SU-DHL-6 (cell line): ENCODE measurements at regions not wholly inside any gene's neighbourhood (a gene's known extent, or its start where the extent isn't known, plus 50 kb on each side); places are given as distances from the start of the nearest gene placed in this dataset.

ENCODE experiments used
- CTCF ChIP-seq: fragments of 200-600 bp; sonication (generic); IDR thresholded peaks from one replicate; pipeline ENCODE4 v1.5.1; 2017; ENCODE audit warnings: antibody characterized with exemption, mild to moderate bottlenecking, low read length, moderate library complexity; ENCODE audit not compliant: insufficient read depth, poor library complexity, severe bottlenecking
- EZH2phosphoT487 ChIP-seq: fragments of 200-600 bp; sonication (generic), shearing (Covaris generic); conservative IDR thresholded peaks from 2 replicates; pipeline ENCODE4 v1.6.1; 2018; ENCODE audit warnings: mild to moderate bottlenecking, antibody characterized with exemption, low read length, moderate library complexity, mixed read lengths

DNA sequence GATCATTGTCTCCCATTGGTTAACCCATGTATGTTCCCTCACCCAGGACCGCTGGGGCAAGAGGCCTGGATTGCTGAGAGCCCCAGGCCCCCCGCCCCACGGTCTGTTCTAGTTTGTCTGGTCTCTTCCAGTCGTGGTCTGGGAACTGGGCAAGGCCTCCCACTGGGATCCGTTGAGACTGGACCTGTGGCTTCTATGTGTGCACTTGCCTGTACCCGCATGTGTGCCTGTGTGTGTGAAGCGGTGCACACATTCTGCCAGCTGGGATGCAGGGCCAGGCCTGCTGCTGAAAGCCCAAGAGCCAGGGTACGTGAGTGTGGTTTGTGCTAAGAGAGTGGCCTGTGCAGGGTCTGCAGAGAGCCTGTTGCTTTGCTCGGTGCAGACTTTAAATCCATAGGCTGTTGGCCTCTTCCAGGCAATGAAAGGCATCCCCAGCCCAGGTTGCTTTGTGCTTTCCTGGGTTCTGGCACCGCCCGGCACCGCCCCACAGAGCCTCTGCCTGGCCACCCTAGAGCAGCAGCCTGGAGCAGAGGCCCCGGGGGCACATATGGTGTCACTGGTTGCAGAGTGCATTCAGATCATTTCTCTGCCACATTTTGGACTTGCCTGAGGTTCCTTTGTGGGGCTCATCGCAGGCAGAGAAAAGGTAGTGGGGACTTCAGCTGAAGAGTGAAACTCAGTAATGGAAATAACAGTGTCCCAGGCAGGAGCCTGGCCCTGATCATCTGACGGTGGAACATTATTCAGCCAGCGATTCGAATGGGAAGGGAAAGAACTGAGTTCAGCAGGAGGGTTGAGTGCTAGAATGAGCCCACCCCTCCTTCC is 215.5 kb downstream of the GLRX3 start:
- TF ChIP-seq CTCF (no peak), EZH2phosphoT487 (no peak)
